IgD-negative memory B cell (primary cell): ENCODE measurements at regions not wholly inside any gene's neighbourhood (a gene's known extent, or its start where the extent isn't known, plus 50 kb on each side); places are given as distances from the start of the nearest gene placed in this dataset.

Source experiments
- H3K27ac Mint-ChIP-seq, 3 donors: one replicate each; pipeline ENCODE4 v1.8.0; 2020 to 2022; ENCODE audit warnings: mild to moderate bottlenecking in 3 of 3, mixed read lengths in 3 of 3, moderate library complexity in 1 of 3
- H3K27me3 Mint-ChIP-seq: one replicate; pipeline ENCODE4 v1.8.0; 2021; ENCODE audit warnings: mixed read lengths
- H3K36me3 Mint-ChIP-seq: one replicate; pipeline ENCODE4 v1.8.0; 2020; ENCODE audit warnings: mild to moderate bottlenecking, mixed read lengths
- H3K4me1 Mint-ChIP-seq, 3 donors: one replicate each; pipeline ENCODE4 v1.8.0; 2020 to 2022; ENCODE audit warnings: mixed read lengths in 3 of 3, mild to moderate bottlenecking in 1 of 3
- H3K4me3 Mint-ChIP-seq, 4 donors: one replicate each; pipeline ENCODE4 v1.8.0; 2020 to 2022; ENCODE audit warnings: mild to moderate bottlenecking in 4 of 4, mixed read lengths in 4 of 4, moderate library complexity in 3 of 4
- H3K9me3 Mint-ChIP-seq, 3 donors: one replicate each; pipeline ENCODE4 v1.8.0; 2020 to 2021; ENCODE audit warnings: mixed read lengths in 3 of 3, mild to moderate bottlenecking in 1 of 3

GRCh38 chr1:31521761-31522555, 54.4 kb upstream of the TINAGL1 start:
- peaks cover 0 to 10% (median 7%) of the 10 kb centered on the region in 3 donors for H3K9me3 Mint-ChIP-seq
- peaks cover 14% of the 10 kb centered on the region for H3K27me3 Mint-ChIP-seq
- H3K4me3 Mint-ChIP-seq, result no peak overlapping the region
- no peaks in the 10 kb centered on the region for H3K36me3 Mint-ChIP-seq
- H3K4me1 Mint-ChIP-seq, result no peaks in the 10 kb centered on the region
- H3K27ac Mint-ChIP-seq, result no peak overlapping the region

DNA sequence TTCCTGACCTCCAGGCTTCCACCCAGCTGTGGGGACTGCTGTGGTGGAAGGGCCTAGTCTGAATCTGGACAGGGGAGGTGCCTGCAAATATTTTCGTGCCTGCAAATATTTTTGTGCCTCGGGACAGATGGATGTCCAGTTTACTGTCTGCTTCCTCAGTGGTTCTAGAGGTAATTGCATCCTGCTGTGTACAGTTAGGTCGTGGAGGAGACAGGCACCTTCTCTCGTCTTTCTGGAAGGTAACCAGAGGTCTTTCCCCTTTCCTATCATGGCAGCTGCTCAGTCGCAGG, 53.8 kb upstream of the TINAGL1 start:
- Mint-ChIP-seq H3K27ac (no peak overlapping the region), H3K4me3 (no peak overlapping the region), H3K4me1 (no peaks in the 10 kb centered on the region), H3K36me3 (no peaks in the 10 kb centered on the region), H3K27me3 (peaks cover 14% of the 10 kb centered on the region), H3K9me3 (peaks cover 0 to 10% (median 7%) of the 10 kb centered on the region in 3 donors)

DNA sequence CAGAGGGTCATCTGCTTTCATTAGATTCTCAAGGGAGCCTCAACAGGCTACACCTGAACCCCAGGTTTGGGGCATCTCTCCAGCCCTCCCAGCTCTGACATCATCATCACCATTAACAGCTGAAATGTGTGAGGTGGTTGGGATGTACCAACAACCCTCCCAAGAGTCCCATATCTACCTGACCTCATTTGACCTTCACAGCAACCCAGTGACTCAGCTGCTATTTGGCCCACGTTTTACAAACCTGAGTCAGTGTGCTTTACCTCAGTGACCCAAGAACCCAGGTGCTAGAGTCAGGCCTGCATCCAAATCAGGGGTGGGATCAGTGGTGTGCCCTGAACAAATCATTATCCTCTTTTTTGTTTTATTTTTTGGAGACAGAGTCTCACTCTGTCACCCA, 53.3 kb upstream of the TINAGL1 start:
- H3K4me1 Mint-ChIP-seq, result no peaks in the 10 kb centered on the region
- peaks cover 14% of the 10 kb centered on the region for H3K27me3 Mint-ChIP-seq
- H3K9me3 Mint-ChIP-seq, result peaks cover 0 to 10% (median 7%) of the 10 kb centered on the region in 3 donors
- H3K27ac Mint-ChIP-seq, result no peak overlapping the region
- no peaks in the 10 kb centered on the region for H3K36me3 Mint-ChIP-seq
- no peak overlapping the region for H3K4me3 Mint-ChIP-seq

DNA sequence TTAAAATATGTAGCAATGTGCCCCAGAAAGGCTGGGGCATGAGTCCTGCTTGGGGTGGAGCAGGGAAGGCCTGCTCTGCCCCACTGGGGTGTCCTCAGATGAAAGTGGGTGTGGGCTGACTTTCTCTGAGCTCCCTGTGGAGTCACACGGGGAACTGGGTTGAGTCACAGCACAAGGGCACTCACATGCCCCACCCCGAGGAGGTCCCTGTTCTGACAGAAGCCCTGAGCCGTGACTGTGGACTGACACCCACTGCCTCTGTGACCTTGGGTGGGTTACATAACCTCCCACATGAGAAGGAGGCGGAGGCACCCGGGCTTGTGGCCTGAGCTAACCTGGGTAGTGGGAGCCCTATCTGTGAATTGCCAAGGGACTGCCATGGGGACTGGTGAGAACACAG, 52.5 kb upstream of the TINAGL1 start:
- no peaks in the 10 kb centered on the region for H3K4me1 Mint-ChIP-seq
- H3K4me3 Mint-ChIP-seq, result no peak overlapping the region
- H3K36me3 Mint-ChIP-seq, result no peaks in the 10 kb centered on the region
- no peak overlapping the region for H3K27ac Mint-ChIP-seq
- H3K27me3 Mint-ChIP-seq, result peaks cover 14% of the 10 kb centered on the region
- H3K9me3 Mint-ChIP-seq, result peaks cover 0 to 10% (median 7%) of the 10 kb centered on the region in 3 donors

- H3K4me3 Mint-ChIP-seq, result no peak overlapping the region
- no peak overlapping the region for H3K27ac Mint-ChIP-seq
- H3K36me3 Mint-ChIP-seq, result no peaks in the 10 kb centered on the region
- H3K27me3 Mint-ChIP-seq, result peaks cover 14% of the 10 kb centered on the region
- no peaks in the 10 kb centered on the region for H3K4me1 Mint-ChIP-seq
- H3K9me3 Mint-ChIP-seq, result peaks cover 0 to 9% (median 7%) of the 10 kb centered on the region in 3 donors
These were observed 52.0 kb upstream of the TINAGL1 start for GRCh38 chr1:31524186-31524901.
